ENCODE measurements at regions not wholly inside any gene's neighbourhood (a gene's known extent, or its start where the extent isn't known, plus 50 kb on each side); places are given as distances from the start of the nearest gene placed in this dataset.

DNA sequence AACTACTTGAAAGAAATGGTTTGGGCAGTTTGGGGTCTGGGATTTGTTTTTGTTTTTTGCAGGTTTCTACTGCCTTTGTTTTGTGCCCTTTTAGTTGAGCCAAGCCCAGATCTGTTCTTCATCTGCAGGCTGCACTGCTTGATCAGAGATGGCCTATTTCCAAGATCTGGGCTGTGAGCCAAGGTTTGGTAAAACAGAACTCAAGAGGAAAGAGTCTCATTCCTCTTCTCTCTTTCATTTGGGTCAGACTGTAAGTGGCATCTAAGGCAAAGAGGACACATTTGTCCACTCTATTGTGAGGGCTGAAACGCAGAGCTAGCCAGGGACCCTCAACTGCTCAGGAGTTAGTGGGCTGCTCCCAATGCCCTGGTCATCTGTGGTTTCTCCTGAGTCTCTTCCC, 104.4 kb upstream of the UBE3A start:
- H3K9me3 ChIP-seq (ENCODE audit: control insufficient read depth, low read length): no peaks in the 10 kb centered on the region
- Mint-ChIP-seq H3K4me3 (no peak overlapping the region), H3K9me3 (no peaks in the 10 kb centered on the region), H3K36me3 (ENCODE audit: low read depth) (no peaks in the 10 kb centered on the region), H3K27ac (no peak overlapping the region), H3K27me3 (ENCODE audit: insufficient read depth) (peaks cover 3% of the 10 kb centered on the region), H3K4me1 (no peaks in the 10 kb centered on the region)
- H3K4me1 ChIP-seq (ENCODE audit: control insufficient read depth, insufficient read depth, low read length): no peaks in the 10 kb centered on the region
- H3K27ac ChIP-seq (ENCODE audit: low read depth, low read length): no peak overlapping the region
- H3K9ac ChIP-seq (ENCODE audit: extremely low read depth, low read length, poor library complexity, severe bottlenecking): no peak overlapping the region
- TF ChIP-seq, protein P1, sequence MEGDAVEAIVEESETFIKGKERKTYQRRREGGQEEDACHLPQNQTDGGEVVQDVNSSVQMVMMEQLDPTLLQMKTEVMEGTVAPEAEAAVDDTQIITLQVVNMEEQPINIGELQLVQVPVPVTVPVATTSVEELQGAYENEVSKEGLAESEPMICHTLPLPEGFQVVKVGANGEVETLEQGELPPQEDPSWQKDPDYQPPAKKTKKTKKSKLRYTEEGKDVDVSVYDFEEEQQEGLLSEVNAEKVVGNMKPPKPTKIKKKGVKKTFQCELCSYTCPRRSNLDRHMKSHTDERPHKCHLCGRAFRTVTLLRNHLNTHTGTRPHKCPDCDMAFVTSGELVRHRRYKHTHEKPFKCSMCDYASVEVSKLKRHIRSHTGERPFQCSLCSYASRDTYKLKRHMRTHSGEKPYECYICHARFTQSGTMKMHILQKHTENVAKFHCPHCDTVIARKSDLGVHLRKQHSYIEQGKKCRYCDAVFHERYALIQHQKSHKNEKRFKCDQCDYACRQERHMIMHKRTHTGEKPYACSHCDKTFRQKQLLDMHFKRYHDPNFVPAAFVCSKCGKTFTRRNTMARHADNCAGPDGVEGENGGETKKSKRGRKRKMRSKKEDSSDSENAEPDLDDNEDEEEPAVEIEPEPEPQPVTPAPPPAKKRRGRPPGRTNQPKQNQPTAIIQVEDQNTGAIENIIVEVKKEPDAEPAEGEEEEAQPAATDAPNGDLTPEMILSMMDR (conservative IDR thresholded peaks at IDR 0.05): no peak
- WGBS, 2 experiments (ENCODE audit: insufficient coverage in 1 of 2, insufficient read length in 1 of 2): 76 to 86% methylated on average over 1 of the region's 1 CpG
- no peaks in the 10 kb centered on the region for H3K36me3 ChIP-seq (ENCODE audit: control insufficient read depth, insufficient read depth, low read length)
- no peaks in the 10 kb centered on the region for H3K27me3 ChIP-seq (ENCODE audit: control insufficient read depth, insufficient read depth, low read length, poor library complexity, severe bottlenecking)
- no peak overlapping the region for H3K4me3 ChIP-seq (ENCODE audit: low read length)
- DNase-seq: no peak

DNA sequence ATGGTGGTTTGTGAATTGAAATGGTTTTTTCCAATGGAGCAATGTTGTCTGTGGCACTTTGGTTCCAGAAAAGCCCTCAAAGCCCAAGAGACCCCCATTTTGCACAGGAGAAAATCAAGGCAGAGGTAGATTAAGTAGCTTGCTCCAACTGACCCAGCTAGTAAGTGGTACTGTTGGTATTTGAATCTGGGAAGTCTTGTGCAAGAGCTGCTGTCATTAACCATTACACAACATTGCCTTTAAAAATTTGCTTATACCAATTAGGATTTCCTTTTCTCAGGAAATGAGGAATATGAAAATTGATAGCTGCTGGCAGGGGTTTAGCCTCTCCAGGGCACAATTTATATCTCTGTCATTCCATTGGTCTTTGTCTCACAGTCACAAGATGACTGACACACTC, 102.4 kb upstream of the UBE3A start:
- Histone ChIP-seq H3K9ac (ENCODE audit: extremely low read depth, low read length, poor library complexity, severe bottlenecking) (no peak overlapping the region), H3K4me3 (ENCODE audit: low read length) (no peak overlapping the region), H3K27me3 (ENCODE audit: control insufficient read depth, insufficient read depth, low read length, poor library complexity, severe bottlenecking) (no peaks in the 10 kb centered on the region), H3K4me1 (ENCODE audit: control insufficient read depth, insufficient read depth, low read length) (no peaks in the 10 kb centered on the region), H3K27ac (ENCODE audit: low read depth, low read length) (no peak overlapping the region), H3K36me3 (ENCODE audit: control insufficient read depth, insufficient read depth, low read length) (no peaks in the 10 kb centered on the region), H3K9me3 (ENCODE audit: control insufficient read depth, low read length) (no peaks in the 10 kb centered on the region)
- Mint-ChIP-seq H3K36me3 (ENCODE audit: low read depth) (no peaks in the 10 kb centered on the region), H3K9me3 (no peaks in the 10 kb centered on the region), H3K27me3 (ENCODE audit: insufficient read depth) (peaks cover 3% of the 10 kb centered on the region), H3K4me1 (no peaks in the 10 kb centered on the region), H3K4me3 (no peak overlapping the region), H3K27ac (no peak overlapping the region)
- DNase-seq: no peak
- TF ChIP-seq, protein P1 (conservative IDR thresholded peaks at IDR 0.05): no peak

DNA sequence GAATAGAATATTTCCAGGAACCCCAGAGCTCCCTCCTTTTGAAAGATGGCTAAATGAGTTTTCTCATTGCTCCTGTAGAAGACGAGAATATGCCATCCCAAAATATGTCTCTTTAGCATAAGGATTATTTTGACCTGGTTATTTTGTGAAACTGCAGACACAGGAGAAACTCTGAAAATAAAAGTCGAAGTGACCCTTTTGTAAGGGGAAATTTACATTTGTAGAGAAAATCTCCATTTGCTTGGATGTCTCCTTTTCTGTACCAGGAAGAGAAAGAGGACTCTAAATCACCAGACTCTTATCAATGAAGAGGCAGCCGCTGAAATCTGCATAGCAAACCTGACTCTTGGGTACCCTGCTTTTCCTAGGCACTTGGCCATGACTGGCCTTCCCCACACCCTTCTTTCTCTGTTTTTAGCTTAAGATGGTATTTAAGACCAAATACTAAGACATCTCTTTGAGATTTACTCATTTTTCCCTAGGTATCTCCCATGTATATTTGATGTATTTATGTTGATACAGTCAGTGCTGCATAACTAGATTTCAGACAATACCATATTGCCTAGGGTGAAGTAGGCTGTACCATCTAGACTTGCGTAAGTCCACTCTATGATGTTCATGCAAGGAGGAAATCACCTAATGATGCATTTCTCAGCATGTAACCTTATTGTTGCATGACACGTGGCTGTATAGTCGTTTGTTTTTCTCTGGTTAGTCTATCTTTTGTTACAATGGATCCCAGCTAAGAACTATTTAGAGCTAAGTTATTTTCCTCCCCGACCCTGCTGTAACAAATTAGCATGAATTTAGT, 98.2 kb upstream of the UBE3A start:
- Histone ChIP-seq H3K36me3 (ENCODE audit: control insufficient read depth, insufficient read depth, low read length) (no peaks in the 10 kb centered on the region), H3K4me1 (ENCODE audit: control insufficient read depth, insufficient read depth, low read length) (no peaks in the 10 kb centered on the region), H3K4me3 (ENCODE audit: low read length) (no peak overlapping the region), H3K27ac (ENCODE audit: low read depth, low read length) (no peak overlapping the region), H3K27me3 (ENCODE audit: control insufficient read depth, insufficient read depth, low read length, poor library complexity, severe bottlenecking) (no peaks in the 10 kb centered on the region), H3K9ac (ENCODE audit: extremely low read depth, low read length, poor library complexity, severe bottlenecking) (no peak overlapping the region), H3K9me3 (ENCODE audit: control insufficient read depth, low read length) (no peaks in the 10 kb centered on the region)
- TF ChIP-seq, protein P1 (conservative IDR thresholded peaks at IDR 0.05): no peak
- no peak for DNase-seq
- peaks cover 3% of the 10 kb centered on the region for H3K4me1 Mint-ChIP-seq
- H3K4me3 Mint-ChIP-seq: no peak overlapping the region
- no peaks in the 10 kb centered on the region for H3K9me3 Mint-ChIP-seq
- 62 to 72% methylated on average over 3 to 7 of the region's 7 CpGs for WGBS, 2 experiments (ENCODE audit: insufficient coverage in 1 of 2, insufficient read length in 1 of 2)
- no peaks in the 10 kb centered on the region for H3K27me3 Mint-ChIP-seq (ENCODE audit: insufficient read depth)
- H3K36me3 Mint-ChIP-seq (ENCODE audit: low read depth): no peaks in the 10 kb centered on the region
- no peak overlapping the region for H3K27ac Mint-ChIP-seq

All from endodermal cell (in vitro differentiated cells).